ENCODE measurements at regions not wholly inside any gene's neighbourhood (a gene's known extent, or its start where the extent isn't known, plus 50 kb on each side); places are given as distances from the start of the nearest gene placed in this dataset.

DNA sequence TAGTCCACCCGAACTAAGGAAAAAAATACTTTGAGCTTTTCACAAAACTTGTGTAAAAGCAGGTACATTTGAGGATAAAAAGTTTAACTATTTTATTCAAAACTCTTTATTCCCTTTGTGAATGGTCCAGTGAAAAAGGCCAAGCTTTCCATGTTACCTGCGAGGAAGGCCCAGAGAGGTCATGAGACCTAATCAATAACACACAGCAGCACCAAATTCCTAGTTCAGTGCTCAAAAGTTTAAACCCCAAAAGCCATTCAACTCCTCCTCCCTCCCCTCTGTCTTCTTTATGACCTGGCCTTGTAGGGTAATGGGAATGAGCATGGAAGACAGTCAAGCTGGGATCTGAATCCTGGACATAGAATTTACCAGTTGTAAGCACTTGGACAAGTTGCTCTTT, 151.9 kb upstream of the FGGY start:
- no peak for TF ChIP-seq MYC (IDR thresholded peaks at IDR 0.05; ENCODE audit: low read depth, low read length)
- TF ChIP-seq, protein P1, sequence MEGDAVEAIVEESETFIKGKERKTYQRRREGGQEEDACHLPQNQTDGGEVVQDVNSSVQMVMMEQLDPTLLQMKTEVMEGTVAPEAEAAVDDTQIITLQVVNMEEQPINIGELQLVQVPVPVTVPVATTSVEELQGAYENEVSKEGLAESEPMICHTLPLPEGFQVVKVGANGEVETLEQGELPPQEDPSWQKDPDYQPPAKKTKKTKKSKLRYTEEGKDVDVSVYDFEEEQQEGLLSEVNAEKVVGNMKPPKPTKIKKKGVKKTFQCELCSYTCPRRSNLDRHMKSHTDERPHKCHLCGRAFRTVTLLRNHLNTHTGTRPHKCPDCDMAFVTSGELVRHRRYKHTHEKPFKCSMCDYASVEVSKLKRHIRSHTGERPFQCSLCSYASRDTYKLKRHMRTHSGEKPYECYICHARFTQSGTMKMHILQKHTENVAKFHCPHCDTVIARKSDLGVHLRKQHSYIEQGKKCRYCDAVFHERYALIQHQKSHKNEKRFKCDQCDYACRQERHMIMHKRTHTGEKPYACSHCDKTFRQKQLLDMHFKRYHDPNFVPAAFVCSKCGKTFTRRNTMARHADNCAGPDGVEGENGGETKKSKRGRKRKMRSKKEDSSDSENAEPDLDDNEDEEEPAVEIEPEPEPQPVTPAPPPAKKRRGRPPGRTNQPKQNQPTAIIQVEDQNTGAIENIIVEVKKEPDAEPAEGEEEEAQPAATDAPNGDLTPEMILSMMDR (IDR thresholded peaks at IDR 0.05; ENCODE audit: low read depth, low read length): no peak
- TF ChIP-seq POLR2A (IDR thresholded peaks at IDR 0.05; ENCODE audit: extremely low read depth, insufficient read length): no peak

Measured in NB4 (cell line).